Caki2 (cell line): ENCODE measurements at regions not wholly inside any gene's neighbourhood (a gene's known extent, or its start where the extent isn't known, plus 50 kb on each side); places are given as distances from the start of the nearest gene placed in this dataset.
"Not testable (repeated sequence)": the region's sequence is repeated elsewhere in the genome, so short reads cannot be mapped to it uniquely, and the experiment has no call there.

Source experiments
- DNase-seq: peaks from one replicate; pipeline ENCODE4 v3.0.0-alpha.2; 2015; ENCODE audit warnings: low read depth
- in situ Hi-C: cut with HindIII; loops from 2 replicates; pipeline ENCODE4 v1.10.0; 2016; ENCODE audit warnings: low sequenced_read_pairs, low pct_unique_long_range_greater_than_20kb, mixed read lengths

- in situ Hi-C loops, result no loop called here
- DNase-seq, result no peak
Observed at GRCh38 chr10:64158551-64158950, 637.4 kb downstream of the REEP3 start.

- in situ Hi-C loops, result no loop called here
- DNase-seq, result no peak
Observed at GRCh38 chr10:64159910-64160872, 639.0 kb downstream of the REEP3 start.

- no peak for DNase-seq
- in situ Hi-C loops, result no loop called here
Observed at GRCh38 chr10:64170791-64171190, 649.6 kb downstream of the REEP3 start.

GRCh38 chr10:64173826-64174225 lies 652.6 kb downstream of the REEP3 start:
- no peak for DNase-seq
- in situ Hi-C loops, result no loop called here

GRCh38 chr10:64174666-64175255 lies 653.6 kb downstream of the REEP3 start:
- no peak for DNase-seq
- in situ Hi-C loops, result no loop called here

- no peak for DNase-seq
- in situ Hi-C loops, result no loop called here
Observed at GRCh38 chr10:64175271-64175962, 654.2 kb downstream of the REEP3 start.

- no peak for DNase-seq
- in situ Hi-C loops, result no loop called here
Observed at GRCh38 chr10:64182671-64183070, 661.5 kb downstream of the REEP3 start.

GRCh38 chr10:64191286-64191685 lies 670.1 kb downstream of the REEP3 start:
- no peak for DNase-seq
- in situ Hi-C loops, result no loop called here

GRCh38 chr10:64196638-64197315 lies 675.6 kb downstream of the REEP3 start:
- in situ Hi-C loops, result no loop called here
- no peak for DNase-seq

- in situ Hi-C loops, result no loop called here
- DNase-seq, result no peak
Observed at GRCh38 chr10:64201936-64202335, 680.7 kb downstream of the REEP3 start.

GRCh38 chr10:64204504-64204903 lies 683.3 kb downstream of the REEP3 start:
- in situ Hi-C loops, DNase-seq: not testable (repeated sequence)

- in situ Hi-C loops, result no loop called here
- no peak for DNase-seq
Observed at GRCh38 chr10:64206409-64206808, 685.2 kb downstream of the REEP3 start.

GRCh38 chr10:64209561-64209960 lies 688.4 kb downstream of the REEP3 start:
- DNase-seq, result no peak

GRCh38 chr10:64210211-64210610 lies 689.0 kb downstream of the REEP3 start:
- in situ Hi-C loops, result no loop called here
- DNase-seq, result no peak

More at GRCh38 chr10:64209561-64209960, 688.4 kb downstream of the REEP3 start:
- in situ Hi-C loops, result no loop called here

- DNase-seq, result no peak
- in situ Hi-C loops, result no loop called here
Observed at GRCh38 chr10:64211466-64211865, 690.3 kb downstream of the REEP3 start.

GRCh38 chr10:64215088-64215487 lies 693.9 kb downstream of the REEP3 start:
- in situ Hi-C loops, result no loop called here
- DNase-seq, result no peak

- in situ Hi-C loops, result no loop called here
- DNase-seq, result no peak
Observed at GRCh38 chr10:64219271-64220025, 698.2 kb downstream of the REEP3 start.

- in situ Hi-C loops, result no loop called here
- no peak for DNase-seq
Observed at GRCh38 chr10:64234489-64234888, 713.3 kb downstream of the REEP3 start.
